ENCODE measurements at regions not wholly inside any gene's neighbourhood (a gene's known extent, or its start where the extent isn't known, plus 50 kb on each side); places are given as distances from the start of the nearest gene placed in this dataset.

DNA sequence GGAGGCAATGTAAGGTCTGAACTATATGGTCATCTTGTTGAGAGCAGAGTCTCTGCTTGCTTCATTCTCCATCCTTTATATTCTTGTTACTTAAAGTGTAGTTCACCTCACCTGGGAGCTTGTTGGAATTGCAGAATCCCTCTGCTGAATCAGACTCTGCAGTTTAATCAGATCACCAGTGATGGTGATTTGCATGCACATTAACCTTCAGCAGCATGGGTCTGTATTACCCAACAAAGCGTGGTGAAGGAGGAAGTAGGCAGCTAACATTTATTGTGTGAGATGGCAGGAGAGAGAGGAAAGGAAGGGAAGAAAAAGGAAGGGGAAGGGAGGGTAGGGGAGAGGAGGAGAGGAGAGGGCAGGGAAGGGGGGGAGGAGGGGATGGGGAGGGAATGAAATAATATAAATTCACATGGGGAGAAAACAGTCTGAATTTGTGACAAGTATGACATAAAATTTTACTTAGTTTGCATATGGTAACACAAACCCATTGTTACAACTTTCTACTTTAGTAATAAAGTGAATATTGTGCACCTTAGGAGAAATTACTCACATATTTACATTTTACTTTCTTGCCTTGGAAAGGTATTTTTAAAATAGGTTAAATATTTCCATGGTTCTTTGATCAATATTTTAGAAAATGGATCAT, 740.7 kb downstream of the DHX35 start:
- TF ChIP-seq, protein P1, sequence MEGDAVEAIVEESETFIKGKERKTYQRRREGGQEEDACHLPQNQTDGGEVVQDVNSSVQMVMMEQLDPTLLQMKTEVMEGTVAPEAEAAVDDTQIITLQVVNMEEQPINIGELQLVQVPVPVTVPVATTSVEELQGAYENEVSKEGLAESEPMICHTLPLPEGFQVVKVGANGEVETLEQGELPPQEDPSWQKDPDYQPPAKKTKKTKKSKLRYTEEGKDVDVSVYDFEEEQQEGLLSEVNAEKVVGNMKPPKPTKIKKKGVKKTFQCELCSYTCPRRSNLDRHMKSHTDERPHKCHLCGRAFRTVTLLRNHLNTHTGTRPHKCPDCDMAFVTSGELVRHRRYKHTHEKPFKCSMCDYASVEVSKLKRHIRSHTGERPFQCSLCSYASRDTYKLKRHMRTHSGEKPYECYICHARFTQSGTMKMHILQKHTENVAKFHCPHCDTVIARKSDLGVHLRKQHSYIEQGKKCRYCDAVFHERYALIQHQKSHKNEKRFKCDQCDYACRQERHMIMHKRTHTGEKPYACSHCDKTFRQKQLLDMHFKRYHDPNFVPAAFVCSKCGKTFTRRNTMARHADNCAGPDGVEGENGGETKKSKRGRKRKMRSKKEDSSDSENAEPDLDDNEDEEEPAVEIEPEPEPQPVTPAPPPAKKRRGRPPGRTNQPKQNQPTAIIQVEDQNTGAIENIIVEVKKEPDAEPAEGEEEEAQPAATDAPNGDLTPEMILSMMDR (IDR thresholded peaks at IDR 0.05; ENCODE audit: low read depth, low read length) = no peak
- TF ChIP-seq EZH2phosphoT487 (IDR thresholded peaks at IDR 0.05; ENCODE audit: low read depth) = no peak
